ENCODE measurements at regions not wholly inside any gene's neighbourhood (a gene's known extent, or its start where the extent isn't known, plus 50 kb on each side); places are given as distances from the start of the nearest gene placed in this dataset.

DNA sequence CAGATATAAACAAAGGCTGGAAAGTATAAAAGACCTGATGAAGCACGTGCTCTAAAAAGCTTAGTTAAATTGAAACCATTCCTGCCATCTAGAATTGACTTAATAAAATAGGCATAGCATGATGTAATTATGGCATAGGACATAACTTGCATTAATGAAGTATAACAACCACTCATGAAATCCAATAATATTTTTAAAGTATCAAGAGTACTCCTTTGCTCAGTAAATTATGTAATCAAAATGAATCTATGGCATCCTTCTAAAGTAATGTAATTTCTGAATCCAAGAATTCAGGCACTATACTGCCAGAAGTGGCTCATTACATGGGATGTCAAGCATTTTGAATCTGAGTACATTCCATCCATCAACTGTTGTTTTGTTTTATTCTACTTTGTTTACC lies 548.5 kb upstream of the NRP1 start:
- intact Hi-C loops (cut with micrococcal nuclease), result no loop called here
- Histone ChIP-seq H3K79me2 (ENCODE audit: control insufficient read depth, insufficient read depth, low read length) (no peaks in the 10 kb centered on the region), H3K4me3 (ENCODE audit: control extremely low read depth in 1 of 5, extremely low read depth in 1 of 5, insufficient read depth in 1 of 5, low read depth in 2 of 5, low read length in 4 of 5) (no peak overlapping the region), H3K4me1 (ENCODE audit: control insufficient read depth in 2 of 2, insufficient read depth in 2 of 2, low read length in 2 of 2) (no peaks in the 10 kb centered on the region), H3K4me2 (replicated peaks; ENCODE audit: low read depth, low read length, poor library complexity, severe bottlenecking) (no peak overlapping the region), H3K9me3 (ENCODE audit: control extremely low read depth in 1 of 3, control insufficient read depth in 2 of 3, insufficient read depth in 1 of 3, low read length in 2 of 3) (peaks cover 0 to 11% (median 0%) of the 10 kb centered on the region in 3 donors), H4K20me1 (ENCODE audit: control insufficient read depth, insufficient read depth, low read length, poor library complexity, severe bottlenecking) (no peaks in the 10 kb centered on the region), H2AFZ (ENCODE audit: insufficient read depth, low read depth, low read length, poor library complexity, severe bottlenecking) (no peak overlapping the region), H3K27ac (ENCODE audit: low read length in 2 of 2) (no peak overlapping the region), H3K36me3 (replicated peaks in 1 of 2; ENCODE audit: control extremely low read depth in 1 of 2, control insufficient read depth in 1 of 2, extremely low read depth in 1 of 2, insufficient read depth in 2 of 2, low read length in 1 of 2) (no peaks in the 10 kb centered on the region), H3K9ac (ENCODE audit: low read length) (no peak overlapping the region), H3K27me3 (replicated peaks in 1 of 4; ENCODE audit: control extremely low read depth in 1 of 4, control insufficient read depth in 3 of 4, insufficient read depth in 4 of 4, low read length in 3 of 4) (no peaks in the 10 kb centered on the region)
- ATAC-seq (ENCODE audit: low read depth) (no peak), DNase-seq (no peak)
- ChIA-PET CTCF (no interaction called here), POLR2A (no interaction called here)
- Mint-ChIP-seq H3K27ac (no peak overlapping the region), H3K27me3 (no peaks in the 10 kb centered on the region), H3K9me3 (ENCODE audit: insufficient read depth) (peaks cover 4% of the 10 kb centered on the region), H3K4me1 (no peaks in the 10 kb centered on the region), H3K4me3 (no peak overlapping the region)
- TF ChIP-seq EZH2 (IDR thresholded peaks at IDR 0.05; ENCODE audit: borderline replicate concordance, insufficient read depth, low read depth, low read length, poor library complexity, severe bottlenecking), result no peak
- no CpG with 5 or more reads among the region's 1 CpG for WGBS (ENCODE audit: insufficient coverage)

DNA sequence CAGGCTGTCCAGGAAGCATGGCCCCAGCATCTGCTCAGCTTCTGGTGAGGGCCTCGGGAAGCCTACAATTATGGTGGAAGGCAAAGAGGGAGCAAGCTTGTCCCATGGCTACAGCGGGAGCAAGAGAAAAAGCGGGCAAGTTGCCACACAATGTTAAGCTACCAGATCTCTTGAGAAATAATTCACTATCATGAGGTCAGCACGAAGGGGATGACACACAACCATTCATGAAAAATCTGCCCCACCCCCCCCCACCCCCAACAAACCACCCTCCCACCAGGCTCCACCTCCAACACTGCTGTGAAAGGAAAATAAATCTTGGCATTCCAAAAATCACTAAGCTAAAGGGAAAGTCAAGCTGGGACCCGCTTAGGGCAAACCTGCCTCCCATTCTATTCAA lies 545.8 kb upstream of the NRP1 start:
- DNase-seq (no peak), ATAC-seq (ENCODE audit: low read depth) (no peak)
- Histone ChIP-seq H4K20me1 (ENCODE audit: control insufficient read depth, insufficient read depth, low read length, poor library complexity, severe bottlenecking) (no peaks in the 10 kb centered on the region), H3K9me3 (ENCODE audit: control extremely low read depth in 1 of 3, control insufficient read depth in 2 of 3, insufficient read depth in 1 of 3, low read length in 2 of 3) (peaks cover 0 to 6% (median 0%) of the 10 kb centered on the region in 3 donors), H3K4me2 (replicated peaks; ENCODE audit: low read depth, low read length, poor library complexity, severe bottlenecking) (no peak overlapping the region), H3K79me2 (ENCODE audit: control insufficient read depth, insufficient read depth, low read length) (no peaks in the 10 kb centered on the region), H3K4me3 (ENCODE audit: control extremely low read depth in 1 of 5, extremely low read depth in 1 of 5, insufficient read depth in 1 of 5, low read depth in 2 of 5, low read length in 4 of 5) (no peak overlapping the region), H3K36me3 (replicated peaks in 1 of 2; ENCODE audit: control extremely low read depth in 1 of 2, control insufficient read depth in 1 of 2, extremely low read depth in 1 of 2, insufficient read depth in 2 of 2, low read length in 1 of 2) (no peaks in the 10 kb centered on the region), H3K27me3 (replicated peaks in 1 of 4; ENCODE audit: control extremely low read depth in 1 of 4, control insufficient read depth in 3 of 4, insufficient read depth in 4 of 4, low read length in 3 of 4) (no peaks in the 10 kb centered on the region), H2AFZ (ENCODE audit: insufficient read depth, low read depth, low read length, poor library complexity, severe bottlenecking) (no peak overlapping the region), H3K4me1 (ENCODE audit: control insufficient read depth in 2 of 2, insufficient read depth in 2 of 2, low read length in 2 of 2) (no peaks in the 10 kb centered on the region), H3K9ac (ENCODE audit: low read length) (no peak overlapping the region), H3K27ac (ENCODE audit: low read length in 2 of 2) (no peak overlapping the region)
- H3K27me3 Mint-ChIP-seq, result no peaks in the 10 kb centered on the region
- TF ChIP-seq, protein P1, sequence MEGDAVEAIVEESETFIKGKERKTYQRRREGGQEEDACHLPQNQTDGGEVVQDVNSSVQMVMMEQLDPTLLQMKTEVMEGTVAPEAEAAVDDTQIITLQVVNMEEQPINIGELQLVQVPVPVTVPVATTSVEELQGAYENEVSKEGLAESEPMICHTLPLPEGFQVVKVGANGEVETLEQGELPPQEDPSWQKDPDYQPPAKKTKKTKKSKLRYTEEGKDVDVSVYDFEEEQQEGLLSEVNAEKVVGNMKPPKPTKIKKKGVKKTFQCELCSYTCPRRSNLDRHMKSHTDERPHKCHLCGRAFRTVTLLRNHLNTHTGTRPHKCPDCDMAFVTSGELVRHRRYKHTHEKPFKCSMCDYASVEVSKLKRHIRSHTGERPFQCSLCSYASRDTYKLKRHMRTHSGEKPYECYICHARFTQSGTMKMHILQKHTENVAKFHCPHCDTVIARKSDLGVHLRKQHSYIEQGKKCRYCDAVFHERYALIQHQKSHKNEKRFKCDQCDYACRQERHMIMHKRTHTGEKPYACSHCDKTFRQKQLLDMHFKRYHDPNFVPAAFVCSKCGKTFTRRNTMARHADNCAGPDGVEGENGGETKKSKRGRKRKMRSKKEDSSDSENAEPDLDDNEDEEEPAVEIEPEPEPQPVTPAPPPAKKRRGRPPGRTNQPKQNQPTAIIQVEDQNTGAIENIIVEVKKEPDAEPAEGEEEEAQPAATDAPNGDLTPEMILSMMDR (IDR thresholded peaks at IDR 0.05), result no peak
- TF ChIP-seq EZH2 (IDR thresholded peaks at IDR 0.05; ENCODE audit: borderline replicate concordance, insufficient read depth, low read depth, low read length, poor library complexity, severe bottlenecking), result no peak
- intact Hi-C loops (cut with micrococcal nuclease), result no loop called here
- POLR2A ChIA-PET, result no interaction called here
- H3K9me3 Mint-ChIP-seq (ENCODE audit: insufficient read depth), result peaks cover 4% of the 10 kb centered on the region
- H3K27ac Mint-ChIP-seq, result no peak overlapping the region
- H3K4me1 Mint-ChIP-seq, result no peaks in the 10 kb centered on the region
- no peak overlapping the region for H3K4me3 Mint-ChIP-seq
- WGBS (ENCODE audit: insufficient coverage), result 100% methylated on average over 1 of the region's 5 CpGs
- CTCF ChIA-PET, result no interaction called here

Data from B cell (primary cell).